AG04450 (cell line): ENCODE measurements at regions not wholly inside any gene's neighbourhood (a gene's known extent, or its start where the extent isn't known, plus 50 kb on each side); places are given as distances from the start of the nearest gene placed in this dataset. TPM values are rescaled to one million over a fixed set of nuclear protein-coding genes. Genes with fewer than 3 reads are reported as not detected.
"Not testable (repeated sequence)": the region's sequence is repeated elsewhere in the genome, so short reads cannot be mapped to it uniquely, and the experiment has no call there.

Experiments used
- CTCF ChIA-PET: fragments of 300-600, 350-600 bp; formaldehyde crosslinking; extraction: SDS; loops from one replicate; lab custom pipeline; 2022; ENCODE audit warnings: antibody characterized with exemption, inconsistent platforms; lab: Charles Lee
- POLR2A ChIA-PET: fragments of 350-600 bp; formaldehyde crosslinking; extraction: SDS; loops from one replicate; lab custom pipeline; 2021; ENCODE audit warnings: antibody characterized with exemption, inconsistent platforms; lab: Yijun Ruan, JAX
- DNase-seq: peaks from one replicate; pipeline ENCODE4 v3.0.0-alpha.2; 2011; ENCODE audit warnings: low read depth, low spot score
- H3K27ac ChIP-seq: one replicate; pipeline ENCODE4 v1.5.1; 2012; ENCODE audit warnings: low read depth, low read length, control low read depth
- H3K27me3 ChIP-seq: one replicate; pipeline ENCODE4 v1.6.0; 2012; ENCODE audit warnings: low read length; ENCODE audit not compliant: control insufficient read depth, insufficient read depth
- H3K4me3 ChIP-seq: 2 replicates; pipeline ENCODE4 v1.5.1; 2011; ENCODE audit warnings: mild to moderate bottlenecking, low read depth, low read length, control low read depth
- H3K9me3 ChIP-seq: 2 replicates; pipeline ENCODE4 v1.5.1; 2012; ENCODE audit warnings: low read length; ENCODE audit not compliant: control insufficient read depth, insufficient read depth
- small RNA-seq: library from RNA; depleted of rRNA; stranded (forward); fragments of <200 nt; gene quantifications from one replicate; pipeline ENCODE3, GENCODE V24; 2012; ENCODE audit warnings: low read depth; ENCODE audit not compliant: insufficient read length
- TF ChIP-seq, protein P1 (sequence below): IDR thresholded peaks from 2 replicates; pipeline ENCODE4 v1.5.1; 2011; ENCODE audit warnings: low read depth, low read length, control low read depth, inconsistent platforms

GRCh38 chr3:171522651-171523050 is 62.4 kb upstream of the TNIK start:
- Histone ChIP-seq H3K9me3 (no peaks in the 10 kb centered on the region; the same call in 1 of the 2 replicates), H3K27me3 (no peaks in the 10 kb centered on the region), H3K27ac (no peak overlapping the region), H3K4me3 (no peak overlapping the region)
- no peak for DNase-seq
- ChIA-PET POLR2A (no interaction called here), CTCF (no interaction called here)
- TF ChIP-seq, protein P1, sequence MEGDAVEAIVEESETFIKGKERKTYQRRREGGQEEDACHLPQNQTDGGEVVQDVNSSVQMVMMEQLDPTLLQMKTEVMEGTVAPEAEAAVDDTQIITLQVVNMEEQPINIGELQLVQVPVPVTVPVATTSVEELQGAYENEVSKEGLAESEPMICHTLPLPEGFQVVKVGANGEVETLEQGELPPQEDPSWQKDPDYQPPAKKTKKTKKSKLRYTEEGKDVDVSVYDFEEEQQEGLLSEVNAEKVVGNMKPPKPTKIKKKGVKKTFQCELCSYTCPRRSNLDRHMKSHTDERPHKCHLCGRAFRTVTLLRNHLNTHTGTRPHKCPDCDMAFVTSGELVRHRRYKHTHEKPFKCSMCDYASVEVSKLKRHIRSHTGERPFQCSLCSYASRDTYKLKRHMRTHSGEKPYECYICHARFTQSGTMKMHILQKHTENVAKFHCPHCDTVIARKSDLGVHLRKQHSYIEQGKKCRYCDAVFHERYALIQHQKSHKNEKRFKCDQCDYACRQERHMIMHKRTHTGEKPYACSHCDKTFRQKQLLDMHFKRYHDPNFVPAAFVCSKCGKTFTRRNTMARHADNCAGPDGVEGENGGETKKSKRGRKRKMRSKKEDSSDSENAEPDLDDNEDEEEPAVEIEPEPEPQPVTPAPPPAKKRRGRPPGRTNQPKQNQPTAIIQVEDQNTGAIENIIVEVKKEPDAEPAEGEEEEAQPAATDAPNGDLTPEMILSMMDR, result no peak

DNA sequence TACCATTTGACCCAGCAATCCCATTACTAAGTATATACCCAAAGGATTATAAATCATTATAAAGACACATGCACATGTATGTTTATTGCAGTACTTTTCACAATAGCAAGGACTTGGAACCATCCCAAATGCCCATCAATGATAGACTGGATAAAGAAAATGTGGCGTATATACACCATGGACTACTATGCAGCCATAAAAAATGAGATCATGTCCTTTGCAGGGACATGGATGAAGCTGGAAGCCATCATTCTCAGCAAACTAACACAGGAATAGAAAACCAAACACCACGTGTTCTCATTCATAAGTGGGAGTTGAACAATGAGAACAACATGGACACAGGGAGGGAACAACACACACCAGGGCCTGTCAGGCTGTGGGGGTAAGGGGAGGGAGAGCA is 59.2 kb upstream of the TNIK start:
- H3K27ac ChIP-seq, CTCF ChIA-PET: not testable (repeated sequence)
- POLR2A ChIA-PET, result interaction anchor here (0.6 kb wide), 1 partner anchor 374 kb away, joined by 7 read pairs; no protein-coding TSS in a partner anchor

GRCh38 chr3:171516765-171517164 is 56.6 kb upstream of the TNIK start:
- no peak for DNase-seq
- CTCF ChIA-PET, result interaction anchor here (0.6 to 1.4 kb wide), 2 partner anchors 26 to 377 kb away, joined by 3 to 4 read pairs; no protein-coding TSS in a partner anchor
- Histone ChIP-seq H3K27me3 (no peaks in the 10 kb centered on the region), H3K27ac (no peak overlapping the region), H3K9me3 (no peaks in the 10 kb centered on the region), H3K4me3 (no peak overlapping the region)
- POLR2A ChIA-PET, result no interaction called here
- TF ChIP-seq, protein P1, result no peak

More for the DNA sequence above, 59.2 kb upstream of the TNIK start:
- H3K27me3 ChIP-seq, H3K9me3 ChIP-seq, DNase-seq, H3K4me3 ChIP-seq: not testable (repeated sequence)

GRCh38 chr3:171514466-171514865 is 54.3 kb upstream of the TNIK start:
- Histone ChIP-seq H3K27ac (no peak overlapping the region), H3K4me3 (no peak overlapping the region), H3K9me3 (no peaks in the 10 kb centered on the region), H3K27me3 (no peaks in the 10 kb centered on the region)
- TF ChIP-seq, protein P1, result peak; percentile 17; the same call in 1 of the 2 replicates
- ChIA-PET POLR2A (no interaction called here), CTCF (interaction anchor here (1.6 kb wide), 1 partner anchor 52 kb away, joined by 3 read pairs; no protein-coding TSS in a partner anchor)
- DNase-seq, result no peak

DNA sequence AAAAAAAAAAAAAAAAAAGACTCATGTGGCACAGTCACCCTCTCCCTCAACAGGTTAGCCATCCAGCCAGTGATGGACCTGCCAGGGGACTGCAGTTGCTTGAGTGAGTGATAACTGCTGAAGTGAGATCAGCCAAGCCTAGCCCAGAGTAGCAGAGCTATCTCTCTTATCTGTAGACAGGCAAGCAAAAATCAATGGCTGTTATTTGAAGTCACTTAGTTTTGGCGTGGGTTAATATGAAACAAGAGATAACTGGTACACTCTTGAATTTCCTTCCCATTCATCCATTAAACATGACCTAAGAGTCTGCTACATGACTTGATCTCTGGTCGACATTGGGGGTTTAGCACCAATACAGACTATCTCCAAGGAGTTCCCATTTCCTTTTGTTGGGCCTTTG is 51.2 kb upstream of the TNIK start:
- no peak for DNase-seq
- Histone ChIP-seq H3K27ac (no peak overlapping the region), H3K4me3 (no peak overlapping the region), H3K27me3 (peaks cover 5% of the 10 kb centered on the region), H3K9me3 (no peaks in the 10 kb centered on the region)
- CTCF ChIA-PET, result interaction anchor here (1.9 kb wide), 1 partner anchor 12 kb away, joined by 4 read pairs; no protein-coding TSS in a partner anchor
- TF ChIP-seq, protein P1, result no peak
- POLR2A ChIA-PET, result no interaction called here

Small RNA genes in the stretch of these regions (small RNA-seq; reads per million reads assigned to genes)
- gene AC008134.1, result not detected
